SU-DHL-6 (cell line): ENCODE measurements at regions not wholly inside any gene's neighbourhood (a gene's known extent, or its start where the extent isn't known, plus 50 kb on each side); places are given as distances from the start of the nearest gene placed in this dataset.

Source experiments
- CTCF ChIP-seq: fragments of 200-600 bp; sonication (generic); IDR thresholded peaks from one replicate; pipeline ENCODE4 v1.5.1; 2017; ENCODE audit warnings: antibody characterized with exemption, mild to moderate bottlenecking, low read length, moderate library complexity; ENCODE audit not compliant: insufficient read depth, poor library complexity, severe bottlenecking
- EZH2phosphoT487 ChIP-seq: fragments of 200-600 bp; sonication (generic), shearing (Covaris generic); conservative IDR thresholded peaks from 2 replicates; pipeline ENCODE4 v1.6.1; 2018; ENCODE audit warnings: mild to moderate bottlenecking, antibody characterized with exemption, low read length, moderate library complexity, mixed read lengths

- TF ChIP-seq CTCF, result no peak
- no peak for TF ChIP-seq EZH2phosphoT487
These were observed 336.8 kb upstream of the NCAM1 start for GRCh38 chr11:112624431-112624830.
